ENCODE measurements at regions not wholly inside any gene's neighbourhood (a gene's known extent, or its start where the extent isn't known, plus 50 kb on each side); places are given as distances from the start of the nearest gene placed in this dataset.
A peak's percentile ranks its signal among the peaks of the same experiment; 100 is the strongest.
"Not testable (repeated sequence)": the region's sequence is repeated elsewhere in the genome, so short reads cannot be mapped to it uniquely, and the experiment has no call there.

DNA sequence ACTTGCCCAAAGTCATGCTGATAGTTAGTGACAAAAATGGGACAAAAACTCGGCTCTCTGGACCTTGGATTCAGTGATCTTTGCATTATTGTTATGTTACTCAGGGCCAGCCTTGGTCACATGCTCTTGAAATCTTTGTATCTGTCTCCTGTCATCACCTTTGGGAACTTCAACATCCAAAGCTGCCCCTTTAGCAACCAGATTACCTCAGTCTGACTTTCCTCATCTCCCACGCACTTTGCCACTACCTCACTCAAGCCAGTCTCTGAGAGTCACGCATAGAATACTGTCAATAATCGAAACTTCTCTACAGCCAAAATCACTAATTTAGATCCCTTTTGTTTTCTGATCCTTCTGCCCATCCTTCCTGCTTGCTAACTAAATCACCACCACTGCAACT is 90.8 kb upstream of the DAAM1 start:
- FAIRE-seq (no peak), DNase-seq (ENCODE audit: low spot score) (peak; percentile 28)

DNA sequence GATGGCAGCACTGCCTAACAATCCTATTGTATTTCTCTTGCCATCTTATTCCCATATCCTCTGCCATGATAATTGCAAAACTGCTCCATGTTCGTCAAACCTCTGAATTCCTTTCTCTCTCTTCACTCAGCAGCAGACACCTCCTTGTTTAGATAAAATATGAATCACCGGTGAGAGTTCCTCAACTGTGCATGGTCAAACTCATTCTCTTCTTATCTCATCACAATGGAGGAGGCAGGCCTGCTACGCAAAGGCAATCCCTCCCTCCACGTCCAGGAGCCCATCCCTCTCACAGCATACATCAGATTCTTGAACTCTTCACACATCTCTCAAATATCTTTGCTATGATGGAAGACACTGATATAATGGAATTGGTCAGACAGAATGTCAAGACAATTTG is 90.1 kb upstream of the DAAM1 start:
- FAIRE-seq (no peak), DNase-seq (ENCODE audit: low spot score) (peak; percentile 76)

DNA sequence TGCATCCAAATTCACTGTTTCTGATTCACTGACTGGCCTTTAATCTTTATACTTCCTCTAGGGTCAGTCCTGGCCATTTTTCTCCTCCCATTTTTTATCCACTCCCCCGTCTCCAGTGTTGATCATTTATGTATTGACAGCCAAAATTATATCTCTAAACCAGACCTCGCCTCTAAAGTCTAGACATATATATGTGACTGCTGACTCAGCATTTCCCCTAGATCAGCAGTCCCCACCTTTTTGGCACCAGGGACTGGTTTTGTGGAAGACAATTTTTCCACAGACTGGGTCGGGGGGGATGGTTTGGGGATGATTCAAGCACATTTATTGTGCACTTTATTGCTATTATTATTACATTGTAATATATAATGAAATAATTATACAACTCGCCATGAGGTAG is 88.3 kb upstream of the DAAM1 start:
- no peak for FAIRE-seq
- no peak for DNase-seq (ENCODE audit: low spot score)

DNA sequence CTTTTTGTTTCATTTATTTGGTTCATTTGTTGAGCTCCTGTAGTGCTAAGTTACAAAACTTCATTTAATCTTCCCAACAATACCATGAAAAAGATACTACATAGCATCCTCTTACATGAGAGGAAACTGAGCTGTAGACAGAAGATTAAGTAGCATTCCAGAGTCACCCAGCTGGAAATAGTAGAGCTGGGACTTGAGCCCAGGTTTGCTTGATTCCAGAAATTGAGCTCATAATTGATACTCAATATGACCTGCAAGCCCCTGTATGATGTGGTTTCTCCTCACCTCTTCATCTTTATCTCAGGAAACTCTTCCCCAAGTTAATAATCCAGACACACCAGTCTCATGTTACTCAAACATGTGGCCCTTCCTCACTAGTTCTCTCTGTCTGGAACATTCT is 87.0 kb upstream of the DAAM1 start:
- FAIRE-seq: no peak
- DNase-seq (ENCODE audit: low spot score): peak; percentile 4

DNA sequence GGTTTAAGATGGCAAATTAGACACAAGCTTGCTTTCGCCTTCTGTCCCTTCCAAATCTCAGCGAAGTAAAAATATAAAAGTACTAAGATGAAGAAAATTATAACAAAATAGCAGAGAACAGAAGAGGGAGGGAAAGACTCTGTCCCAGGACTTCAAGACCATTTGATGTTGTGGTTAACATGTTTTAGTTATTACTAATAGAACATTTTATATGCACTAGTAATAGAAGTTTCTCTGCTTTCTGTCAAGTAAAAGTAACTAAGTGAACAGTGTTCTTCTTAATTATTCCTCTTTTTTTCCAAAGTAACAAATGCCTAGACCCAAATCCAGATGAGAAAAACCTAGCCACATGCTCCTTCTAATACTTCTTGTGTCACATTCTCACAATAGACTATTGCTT is 85.1 kb upstream of the DAAM1 start:
- DNase-seq (ENCODE audit: low spot score) (no peak), FAIRE-seq (no peak)

DNA sequence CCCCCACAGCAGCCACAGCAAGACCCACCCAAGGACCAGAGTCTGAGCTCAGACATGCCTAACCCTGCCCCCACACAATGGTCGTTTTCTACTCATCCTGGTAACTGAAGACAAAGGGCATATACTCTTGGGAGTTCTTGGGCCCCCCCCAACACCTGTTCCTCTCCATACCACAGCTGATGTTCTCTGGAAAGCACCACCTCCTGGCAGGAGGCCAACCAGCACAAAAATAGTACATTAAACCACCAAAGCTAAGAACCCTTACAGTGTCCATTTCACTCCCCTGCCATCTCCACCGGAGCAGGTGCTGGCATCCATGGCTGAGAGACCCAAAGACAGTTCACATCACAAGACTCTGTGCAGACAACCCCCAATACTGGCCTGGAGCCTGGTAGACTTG is 80.6 kb upstream of the DAAM1 start:
- DNase-seq (ENCODE audit: low spot score) (no peak), FAIRE-seq (no peak)

DNA sequence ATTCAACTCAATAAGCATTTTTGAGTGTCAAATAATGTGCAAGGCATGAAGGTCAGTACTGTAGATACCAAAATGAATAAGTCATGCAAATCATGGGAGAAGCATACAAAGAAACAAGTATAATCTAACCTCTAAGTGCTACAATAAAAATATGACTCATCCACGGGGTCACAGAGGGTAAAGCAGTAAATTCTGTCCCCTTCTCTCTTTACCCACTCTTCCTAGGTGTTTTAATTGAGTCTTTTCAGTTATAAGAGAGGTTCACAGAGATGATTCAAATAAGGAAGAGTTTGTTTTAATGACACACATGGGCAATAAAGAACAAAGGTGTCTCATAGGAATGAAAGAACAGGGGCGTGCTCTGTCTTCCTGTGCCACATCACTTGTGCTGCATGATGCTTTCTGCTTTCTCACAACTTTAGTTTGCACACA is 71.5 kb upstream of the DAAM1 start:
- FAIRE-seq (no peak), DNase-seq (ENCODE audit: low spot score) (peak; percentile 30)

DNA sequence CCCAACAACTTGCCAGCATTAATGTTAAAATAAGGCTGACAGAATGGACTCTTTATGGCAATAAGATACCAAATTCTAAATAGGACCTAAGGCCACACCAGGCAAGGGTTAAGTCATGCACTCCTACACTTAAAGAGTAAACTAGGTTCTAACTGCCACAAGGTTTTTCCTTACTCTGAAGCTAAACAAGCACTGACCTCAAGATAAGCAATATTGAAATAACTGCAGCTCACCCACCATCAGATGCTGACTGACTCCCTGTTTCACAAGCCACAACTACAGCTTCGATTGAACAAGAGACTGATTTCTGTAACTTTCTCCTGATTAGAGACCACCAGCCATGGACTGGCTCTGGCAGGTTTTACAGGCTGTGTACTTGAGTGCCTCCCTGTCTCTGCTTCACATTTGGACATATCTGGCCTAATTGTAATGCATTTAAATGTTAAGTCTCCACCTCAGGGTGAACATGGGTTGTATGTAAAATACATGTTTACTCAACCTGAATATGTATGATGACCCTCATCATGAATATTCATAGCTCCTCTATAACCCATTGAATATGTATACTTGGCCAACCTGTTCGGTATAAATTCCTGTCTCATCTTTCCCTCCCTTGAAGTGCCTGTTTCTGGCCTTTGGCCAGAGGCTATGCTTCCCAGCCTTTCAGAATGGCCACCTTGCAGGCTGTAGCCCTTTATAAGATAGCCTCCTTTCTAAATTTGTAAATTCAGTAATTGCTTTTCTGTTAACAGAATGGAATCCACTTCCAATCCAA is 70.5 kb upstream of the DAAM1 start:
- FAIRE-seq (no peak), DNase-seq (ENCODE audit: low spot score) (no peak)

DNA sequence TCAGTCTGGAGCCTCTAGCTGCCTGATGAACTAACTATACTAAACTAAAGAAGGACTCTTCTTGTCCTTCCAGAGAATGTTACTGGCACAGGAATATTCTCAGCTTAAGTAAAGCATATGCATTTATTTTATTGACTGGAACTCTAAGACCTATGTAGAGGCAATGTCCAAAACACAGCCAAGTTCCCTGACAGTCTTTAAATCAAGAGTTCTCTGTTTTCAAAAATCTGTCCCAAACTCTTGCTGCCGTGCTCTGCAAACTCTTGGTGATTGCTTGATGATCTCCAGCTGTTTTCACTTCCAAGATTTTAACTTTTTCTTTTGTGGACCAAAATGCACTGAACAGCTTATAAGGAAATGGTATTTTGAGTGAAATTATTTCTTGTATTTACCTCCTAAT is 67.5 kb upstream of the DAAM1 start:
- no peak for DNase-seq (ENCODE audit: low spot score)
- FAIRE-seq: no peak

DNA sequence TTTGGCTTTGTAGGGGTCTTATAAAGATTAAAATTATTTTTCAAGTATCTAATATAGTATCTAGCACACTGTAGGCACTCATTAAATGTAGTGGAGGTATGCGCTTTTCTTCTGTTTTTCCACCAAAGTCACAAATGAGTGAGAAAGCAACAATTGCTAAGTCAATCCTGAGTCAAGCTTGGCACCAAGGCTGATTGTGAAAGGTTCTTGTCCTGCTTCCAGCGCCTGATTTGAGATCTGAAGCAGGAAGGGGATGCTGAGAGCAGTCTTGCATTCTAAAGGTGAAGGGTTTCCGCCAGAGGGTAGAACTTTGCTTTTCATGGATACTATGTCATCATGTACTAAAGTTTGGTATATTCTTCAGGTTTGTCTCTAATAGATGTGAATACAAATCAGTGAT is 64.9 kb upstream of the DAAM1 start:
- no peak for FAIRE-seq

DNA sequence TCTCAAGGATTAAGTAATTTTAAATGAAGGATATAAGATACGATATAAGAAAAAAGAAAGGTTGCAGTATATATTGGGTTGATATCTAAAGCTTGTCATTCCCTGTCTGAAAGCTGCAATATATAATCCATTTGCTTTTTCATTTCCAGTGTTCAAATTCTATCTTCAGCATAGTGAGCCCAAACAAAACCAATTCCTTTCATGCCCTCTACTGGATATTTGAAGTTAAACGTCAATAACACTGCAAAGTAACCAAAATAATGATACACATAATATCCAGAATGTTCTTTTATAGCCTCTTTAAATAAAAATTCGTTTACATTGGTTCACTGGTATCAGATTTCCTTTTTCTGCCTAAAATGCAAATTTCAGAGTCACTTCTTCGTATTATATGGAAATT is 64.5 kb upstream of the DAAM1 start:
- no peak for FAIRE-seq
- peak; percentile 25 for DNase-seq (ENCODE audit: low spot score)

More for the DNA sequence above, 64.9 kb upstream of the DAAM1 start:
- no peak for DNase-seq (ENCODE audit: low spot score)

DNA sequence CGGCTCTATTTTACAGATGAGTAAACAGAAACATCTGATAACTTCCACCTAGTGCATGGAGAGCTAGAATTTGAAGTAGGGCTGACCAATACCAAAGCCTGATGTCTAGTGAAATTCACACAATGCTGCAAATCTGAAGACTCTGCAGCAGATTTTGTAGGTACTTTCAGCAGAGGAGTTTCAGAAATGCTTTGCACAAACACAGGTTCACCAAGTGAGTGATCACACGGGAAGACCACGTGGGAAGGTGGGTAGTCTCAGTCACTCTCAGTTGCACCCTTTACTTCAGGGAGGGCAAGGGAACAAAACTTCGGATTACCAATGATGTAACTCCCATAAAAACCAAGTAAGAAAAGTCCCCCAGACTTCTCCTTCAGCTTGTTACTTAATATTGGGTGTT is 63.3 kb upstream of the DAAM1 start:
- FAIRE-seq (no peak), DNase-seq (ENCODE audit: low spot score) (no peak)

DNA sequence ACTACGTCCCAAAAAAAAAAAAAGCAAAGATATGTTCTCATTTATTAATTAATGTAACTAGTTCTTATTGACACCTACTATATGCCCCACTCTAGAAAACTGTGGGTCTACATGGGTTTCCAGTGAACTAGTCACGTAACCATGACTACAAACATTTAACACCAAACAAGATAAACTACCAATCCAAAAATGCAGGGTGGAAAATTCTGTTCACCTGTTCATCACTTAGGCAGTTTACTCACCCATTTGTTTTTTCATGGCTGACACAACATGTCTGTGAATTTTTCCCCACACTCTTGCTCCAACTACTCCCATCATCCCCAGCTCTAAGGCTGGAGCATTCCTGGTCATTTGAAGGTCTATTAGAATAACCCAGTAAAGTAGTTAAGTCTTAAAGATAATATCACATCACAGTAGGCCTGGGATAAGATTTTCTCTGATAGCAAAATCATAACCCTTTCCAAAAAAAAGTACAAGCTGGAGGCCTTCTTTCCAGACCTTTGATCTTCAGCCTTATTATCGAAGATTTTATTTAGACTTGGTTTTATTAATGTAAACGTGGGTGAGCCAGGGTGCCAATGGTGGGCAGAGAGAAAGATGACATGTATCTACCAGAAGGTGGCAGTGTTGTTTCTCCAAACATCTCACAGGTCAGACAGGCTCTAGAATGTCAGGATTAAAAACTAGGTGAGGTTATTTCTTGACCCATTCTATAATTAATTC is 61.6 kb upstream of the DAAM1 start:
- FAIRE-seq (peak; percentile 55), DNase-seq (ENCODE audit: low spot score) (peak; percentile 35)

DNA sequence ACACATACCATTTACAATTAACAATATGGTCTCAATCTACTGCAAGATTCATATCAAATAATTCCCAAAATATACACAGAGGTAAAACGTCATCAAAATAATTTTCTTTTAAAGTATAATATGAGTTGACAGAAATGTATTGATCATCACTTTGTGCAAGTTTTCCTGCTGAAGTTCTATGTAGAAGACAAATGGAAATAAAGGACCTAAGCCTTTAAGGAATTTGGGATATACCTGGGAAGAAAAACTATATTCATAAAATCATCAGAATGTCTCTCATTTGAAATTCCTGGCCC is 61.1 kb upstream of the DAAM1 start:
- no peak for FAIRE-seq
- DNase-seq (ENCODE audit: low spot score): no peak

DNA sequence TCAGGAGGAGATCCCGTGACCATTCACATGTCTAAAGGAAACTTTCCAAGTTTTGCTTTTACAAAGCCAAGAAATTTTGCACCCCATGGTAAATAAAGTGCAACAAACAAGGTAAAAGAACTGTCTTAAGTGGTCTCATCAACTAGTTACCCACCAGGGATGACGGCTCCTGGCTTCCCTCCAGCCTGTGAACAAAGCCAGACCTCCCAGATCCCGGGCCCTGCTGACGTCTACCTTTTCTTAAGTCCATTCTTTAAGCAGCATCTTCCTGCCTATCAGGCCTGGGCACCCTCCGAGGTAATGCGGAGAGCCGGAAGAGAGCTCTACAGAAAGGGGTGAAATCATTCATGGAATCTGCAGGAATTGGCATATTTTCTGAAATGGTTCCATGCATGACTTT is 58.0 kb upstream of the DAAM1 start:
- DNase-seq (ENCODE audit: low spot score) (no peak), FAIRE-seq (no peak)

DNA sequence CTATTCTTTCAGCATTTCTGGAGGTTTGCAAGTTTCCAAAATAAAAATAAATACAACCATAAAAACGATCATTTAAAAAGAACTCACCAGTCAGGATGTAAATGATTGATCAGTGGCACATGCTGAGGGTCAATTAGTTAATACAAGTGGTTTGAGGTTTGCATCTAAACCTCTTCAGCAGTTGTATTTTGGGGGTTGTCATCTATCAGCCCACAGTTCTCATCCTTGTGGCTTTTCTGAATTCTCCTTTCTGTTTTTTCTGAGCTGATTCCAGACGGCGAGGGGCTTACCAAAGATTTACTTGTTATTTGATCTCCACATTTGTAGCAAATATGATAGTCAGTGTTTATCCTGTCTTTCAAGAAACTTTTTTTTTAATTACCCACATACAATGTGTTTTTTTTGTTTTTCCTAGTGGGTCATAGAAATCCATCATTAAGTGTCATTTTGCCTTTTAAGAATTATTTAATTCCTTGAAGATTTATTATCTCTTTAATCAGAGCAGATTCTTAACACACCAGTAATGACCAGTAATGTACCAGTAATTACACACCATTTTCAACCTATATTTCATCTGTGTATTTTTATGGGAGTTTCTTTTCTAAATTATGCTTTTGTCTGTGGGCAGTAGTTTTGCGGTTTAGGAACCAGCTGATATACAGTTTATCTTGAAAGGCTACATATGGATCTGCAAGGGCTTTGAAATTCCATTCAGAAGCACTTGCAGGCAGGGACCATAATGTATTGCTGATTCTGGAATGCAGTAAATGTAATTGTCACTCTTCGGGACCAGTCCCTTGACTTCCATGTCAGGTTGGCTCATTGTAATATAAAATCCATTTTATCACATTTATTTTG is 56.3 kb upstream of the DAAM1 start:
- DNase-seq (ENCODE audit: low spot score) (no peak), FAIRE-seq (no peak)

DNA sequence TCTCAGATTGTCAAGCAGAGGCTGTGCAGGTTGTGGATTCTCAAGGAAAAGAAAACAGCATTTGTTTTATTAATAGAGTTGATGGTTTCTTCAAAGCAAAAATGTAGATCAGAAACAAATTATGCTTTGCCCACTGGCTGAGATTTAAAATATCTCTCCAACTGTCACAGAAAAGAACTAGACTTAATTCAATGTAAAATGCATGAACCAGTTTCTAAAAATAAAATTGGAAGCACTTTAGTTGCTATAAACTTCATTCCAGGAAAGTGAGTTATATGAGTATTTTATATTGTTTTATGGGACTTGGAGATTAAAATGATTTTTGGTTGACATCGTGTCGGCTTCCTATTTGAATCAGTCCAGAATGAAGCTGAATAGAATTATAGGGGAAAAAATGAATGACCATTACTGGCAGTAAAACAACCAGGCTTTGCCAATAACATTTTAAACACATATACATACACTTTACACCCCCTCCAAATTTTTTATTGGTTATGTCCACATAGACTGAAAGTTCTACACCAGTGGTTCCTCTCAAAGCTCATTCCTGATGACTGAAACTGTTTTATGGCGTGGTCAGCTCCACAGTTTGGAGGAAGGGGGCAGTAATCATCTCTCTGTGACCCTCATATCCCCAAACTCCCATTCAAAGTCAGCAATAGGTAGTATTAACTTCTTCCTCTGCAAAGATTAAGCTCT is 55.5 kb upstream of the DAAM1 start:
- no peak for FAIRE-seq
- no peak for DNase-seq (ENCODE audit: low spot score)

DNA sequence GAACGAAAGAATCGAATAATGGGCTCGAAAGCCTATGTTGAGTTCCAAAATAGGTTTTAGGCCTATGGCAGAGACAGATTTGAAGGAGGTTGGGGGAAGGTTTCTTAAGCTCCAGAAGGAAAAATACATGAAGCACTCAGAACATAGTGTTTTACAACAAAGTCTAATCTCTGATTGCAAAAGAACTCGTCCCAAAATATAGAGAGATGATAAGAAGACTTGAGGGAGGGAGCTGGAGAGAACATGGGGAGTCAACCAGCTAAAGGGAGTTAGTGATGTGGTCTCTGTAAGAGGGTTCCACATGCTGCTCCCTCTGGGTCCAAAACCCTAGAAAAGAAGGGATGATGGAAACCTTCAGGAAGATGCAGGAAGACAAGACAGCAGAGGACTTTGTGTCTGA is 54.8 kb upstream of the DAAM1 start:
- FAIRE-seq (no peak), DNase-seq (ENCODE audit: low spot score) (no peak)

DNA sequence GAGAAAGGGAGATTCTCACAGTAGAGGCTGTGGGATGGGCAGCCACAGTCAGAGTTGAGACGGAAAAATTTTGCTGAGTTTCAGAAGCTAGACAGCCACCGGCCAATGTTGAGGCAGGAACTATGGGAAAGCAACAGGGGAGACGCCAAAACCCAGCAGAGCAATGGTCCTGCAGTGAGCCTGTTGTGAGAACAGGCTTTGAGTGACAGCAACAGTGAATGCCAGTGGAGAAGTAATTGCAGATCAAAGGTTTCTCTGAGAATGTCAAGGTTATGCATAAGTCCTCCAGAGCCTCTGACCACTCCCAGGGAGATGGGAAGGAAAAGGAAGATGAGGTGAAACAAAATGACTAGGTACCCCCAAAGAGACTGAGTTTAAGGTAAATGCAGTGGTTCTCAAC is 54.2 kb upstream of the DAAM1 start:
- no peak for FAIRE-seq
- DNase-seq (ENCODE audit: low spot score): no peak

DNA sequence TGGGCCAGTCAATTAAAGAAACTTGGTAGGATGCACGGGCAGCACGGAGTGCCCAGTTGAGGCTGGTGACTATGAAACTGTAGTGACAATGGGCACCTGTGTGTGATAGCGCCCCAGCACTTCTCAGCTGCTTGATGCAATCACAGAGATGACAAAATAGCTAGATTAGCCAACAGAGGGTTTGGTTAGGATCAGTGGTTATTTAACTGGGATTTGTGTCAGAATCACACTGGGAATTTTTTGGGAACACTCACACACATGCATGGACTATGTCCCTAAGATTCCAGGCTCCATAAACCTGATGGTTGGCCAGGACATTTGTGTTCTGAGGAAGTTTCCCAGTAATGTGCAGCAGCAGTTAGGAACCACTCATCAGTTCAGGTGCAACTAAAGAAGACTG is 51.2 kb upstream of the DAAM1 start:
- DNase-seq (ENCODE audit: low spot score): no peak
- FAIRE-seq: no peak

DNA sequence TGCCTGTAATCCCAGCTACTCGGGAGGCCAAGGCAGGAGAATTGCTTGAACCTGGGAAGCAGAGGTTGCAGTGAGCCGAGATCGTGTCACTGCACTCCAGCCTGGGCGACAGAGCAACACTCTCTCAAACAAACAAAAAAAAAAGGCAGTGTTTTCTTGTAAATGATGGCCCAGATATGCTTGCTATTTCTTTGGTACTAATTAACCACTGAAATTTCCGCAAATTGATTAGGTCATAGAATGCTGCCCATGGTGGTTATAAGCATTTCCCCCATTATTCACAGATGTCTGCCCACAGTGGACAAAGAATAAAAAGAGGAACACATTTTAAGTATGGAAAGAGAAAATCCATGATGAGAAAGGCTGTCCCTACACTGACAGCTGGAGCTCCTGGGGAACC is 49.9 kb upstream of the DAAM1 start:
- not testable (repeated sequence) for DNase-seq (ENCODE audit: low spot score); FAIRE-seq

Measured in RCC 7860 (cell line).